ENCODE measurements at regions not wholly inside any gene's neighbourhood (a gene's known extent, or its start where the extent isn't known, plus 50 kb on each side); places are given as distances from the start of the nearest gene placed in this dataset.

GRCh38 chr1:187342495-187342894 is 513.7 kb downstream of the PLA2G4A start (continued):
- TF ChIP-seq CTCF (IDR thresholded peaks at IDR 0.05) (no peak), SREBF2 (IDR thresholded peaks at IDR 0.05) (no peak)

- Histone ChIP-seq H3K4me1 (no peaks in the 10 kb centered on the region), H3K27ac (no peak overlapping the region), H3K4me2 (no peak overlapping the region), H3K9me3 (no peaks in the 10 kb centered on the region), H3K4me3 (no peak overlapping the region)
- no peak for TF ChIP-seq FOXS1 (CRISPR knock-in tag; IDR thresholded peaks at IDR 0.05)
- no peak for TF ChIP-seq KDM1A (IDR thresholded peaks at IDR 0.05; ENCODE audit: low read depth)
- TF ChIP-seq HMGXB4 (CRISPR knock-in tag; IDR thresholded peaks at IDR 0.05; ENCODE audit: borderline replicate concordance), result no peak
- no peak for TF ChIP-seq SREBF2 (IDR thresholded peaks at IDR 0.05)
- no peak for TF ChIP-seq RAD21 (conservative IDR thresholded peaks at IDR 0.05 in 1 of 2, IDR thresholded peaks at IDR 0.05 in 1 of 2)
- ATAC-seq (no peak), DNase-seq (ENCODE audit: low read depth in 1 of 2, low spot score in 1 of 2) (no peak), FAIRE-seq (no peak)
- WGBS (ENCODE audit: missing lambda C conversion rate), result 37% methylated on average over 7 of the region's 7 CpGs
- ChIA-PET CTCF (no interaction called here), POLR2A (no interaction called here)
Measured at GRCh38 chr1:187374082-187374481, 545.3 kb downstream of the PLA2G4A start.

GRCh38 chr1:187374742-187375141 is 546.0 kb downstream of the PLA2G4A start:
- Histone ChIP-seq H3K27ac (no peak overlapping the region), H3K9me3 (no peaks in the 10 kb centered on the region), H3K4me2 (no peak overlapping the region), H3K4me3 (no peak overlapping the region), H3K4me1 (no peaks in the 10 kb centered on the region)
- POLR2A ChIA-PET, result no interaction called here
- ATAC-seq (no peak), FAIRE-seq (no peak), DNase-seq (ENCODE audit: low read depth in 1 of 2, low spot score in 1 of 2) (no peak)
- no peak for TF ChIP-seq HOXB13 (CRISPR knock-in tag; IDR thresholded peaks at IDR 0.05; ENCODE audit: low read depth)
- CTCF ChIA-PET, result no interaction called here
- WGBS (ENCODE audit: missing lambda C conversion rate), result 13% methylated on average over 1 of the region's 1 CpG

- CTCF ChIA-PET, result no interaction called here
- ATAC-seq (no peak), DNase-seq (ENCODE audit: low read depth in 1 of 2, low spot score in 1 of 2) (no peak), FAIRE-seq (no peak)
- no peak overlapping the region for H3K27ac ChIP-seq
- H3K9me3 ChIP-seq, result no peaks in the 10 kb centered on the region
- H3K4me1 ChIP-seq, result no peaks in the 10 kb centered on the region
- TF ChIP-seq RAD21 (conservative IDR thresholded peaks at IDR 0.05 in 1 of 2, IDR thresholded peaks at IDR 0.05 in 1 of 2) (peak in 1 of 2 experiments; percentile 33; a peak in 1 of 5 replicates), HEYL (CRISPR knock-in tag; IDR thresholded peaks at IDR 0.05) (no peak)
- no peak overlapping the region for H3K4me3 ChIP-seq
- H3K4me2 ChIP-seq, result no peak overlapping the region
- 17% methylated on average over 3 of the region's 3 CpGs for WGBS (ENCODE audit: missing lambda C conversion rate)
- POLR2A ChIA-PET, result no interaction called here
Measured at GRCh38 chr1:187383366-187383765, 554.6 kb downstream of the PLA2G4A start.

- ChIA-PET CTCF (no interaction called here), POLR2A (no interaction called here)
- H3K4me3 ChIP-seq, result no peak overlapping the region
- no peak for FAIRE-seq
- no peak for ATAC-seq
- TF ChIP-seq GATA3 (IDR thresholded peaks at IDR 0.05; ENCODE audit: borderline replicate concordance) (no peak), CBX2 (IDR thresholded peaks at IDR 0.05; ENCODE audit: borderline replicate concordance, low read depth) (no peak), KDM1A (IDR thresholded peaks at IDR 0.05; ENCODE audit: low read depth) (no peak), MYC (IDR thresholded peaks at IDR 0.05; ENCODE audit: borderline replicate concordance, low read length) (no peak), TFCP2L1 (CRISPR knock-in tag; IDR thresholded peaks at IDR 0.05) (no peak), EP300 (IDR thresholded peaks at IDR 0.05) (no peak), RAD21 (conservative IDR thresholded peaks at IDR 0.05 in 1 of 2, IDR thresholded peaks at IDR 0.05 in 1 of 2) (no peak), NFE2L2 (conservative IDR thresholded peaks at IDR 0.05; ENCODE audit: low read length) (no peak)
- H3K4me1 ChIP-seq, result no peaks in the 10 kb centered on the region
- DNase-seq (ENCODE audit: low read depth in 1 of 2, low spot score in 1 of 2), result no peak
- no peak overlapping the region for H3K27ac ChIP-seq
- 8% methylated on average over 2 of the region's 2 CpGs for WGBS (ENCODE audit: missing lambda C conversion rate)
- H3K9me3 ChIP-seq, result no peaks in the 10 kb centered on the region
- H3K4me2 ChIP-seq, result no peak overlapping the region
Measured at GRCh38 chr1:187384504-187384903, 555.8 kb downstream of the PLA2G4A start.

Measured in A549 (cell line).